Activated T-helper 17 cell treated with anti-CD3 and anti-CD28 coated beads, Interleukin-2, amount 50 U/mL, for 72 hours (primary cell): ENCODE measurements at regions not wholly inside any gene's neighbourhood (a gene's known extent, or its start where the extent isn't known, plus 50 kb on each side); places are given as distances from the start of the nearest gene placed in this dataset.

Source experiments
- ATAC-seq: fragments of 150-1000 bp; cut with Tn5 transposase; replicated peaks from 2 replicates; pipeline ENCODE4 v1.10.0; 2021; ENCODE audit warnings: mild to moderate bottlenecking, moderate library complexity
- H3K27ac Mint-ChIP-seq: one replicate; pipeline ENCODE4 v1.8.0; 2022; ENCODE audit warnings: mixed read lengths
- H3K27me3 Mint-ChIP-seq: one replicate; pipeline ENCODE4 v1.8.0; 2022; ENCODE audit warnings: mixed read lengths
- H3K36me3 Mint-ChIP-seq: one replicate; pipeline ENCODE4 v1.8.0; 2022; ENCODE audit warnings: low read depth, mild to moderate bottlenecking, mixed read lengths
- H3K4me1 Mint-ChIP-seq: one replicate; pipeline ENCODE4 v1.8.0; 2022; ENCODE audit warnings: mixed read lengths
- H3K4me3 Mint-ChIP-seq: one replicate; pipeline ENCODE4 v1.8.0; 2022; ENCODE audit warnings: mild to moderate bottlenecking, mixed read lengths
- H3K9me3 Mint-ChIP-seq: one replicate; pipeline ENCODE4 v1.8.0; 2022; ENCODE audit warnings: mixed read lengths

GRCh38 chr15:96783746-96784145, 453.2 kb downstream of the NR2F2 start:
- no peaks in the 10 kb centered on the region for H3K36me3 Mint-ChIP-seq
- no peak for ATAC-seq
- peaks cover 3% of the 10 kb centered on the region for H3K27me3 Mint-ChIP-seq
- no peaks in the 10 kb centered on the region for H3K4me1 Mint-ChIP-seq
- no peak overlapping the region for H3K27ac Mint-ChIP-seq
- H3K9me3 Mint-ChIP-seq: peaks cover 15% of the 10 kb centered on the region
- no peak overlapping the region for H3K4me3 Mint-ChIP-seq

- ATAC-seq: no peak
- Mint-ChIP-seq H3K4me1 (no peaks in the 10 kb centered on the region), H3K36me3 (no peaks in the 10 kb centered on the region), H3K27ac (no peak overlapping the region), H3K27me3 (no peaks in the 10 kb centered on the region), H3K4me3 (no peak overlapping the region), H3K9me3 (peaks cover 7% of the 10 kb centered on the region)
Observed at GRCh38 chr15:96790004-96790403, 459.5 kb downstream of the NR2F2 start.

- H3K9me3 Mint-ChIP-seq: peaks cover 3% of the 10 kb centered on the region
- no peak overlapping the region for H3K27ac Mint-ChIP-seq
- H3K4me3 Mint-ChIP-seq: no peak overlapping the region
- H3K4me1 Mint-ChIP-seq: no peaks in the 10 kb centered on the region
- H3K27me3 Mint-ChIP-seq: no peaks in the 10 kb centered on the region
- no peaks in the 10 kb centered on the region for H3K36me3 Mint-ChIP-seq
- ATAC-seq: no peak
Observed at GRCh38 chr15:96792216-96792615, 461.7 kb downstream of the NR2F2 start.

- ATAC-seq: no peak
- Mint-ChIP-seq H3K9me3 (peaks cover 9% of the 10 kb centered on the region), H3K27ac (no peak overlapping the region), H3K4me3 (no peak overlapping the region), H3K36me3 (no peaks in the 10 kb centered on the region), H3K27me3 (no peaks in the 10 kb centered on the region), H3K4me1 (no peaks in the 10 kb centered on the region)
Observed at GRCh38 chr15:96796841-96797240, 466.3 kb downstream of the NR2F2 start.

DNA sequence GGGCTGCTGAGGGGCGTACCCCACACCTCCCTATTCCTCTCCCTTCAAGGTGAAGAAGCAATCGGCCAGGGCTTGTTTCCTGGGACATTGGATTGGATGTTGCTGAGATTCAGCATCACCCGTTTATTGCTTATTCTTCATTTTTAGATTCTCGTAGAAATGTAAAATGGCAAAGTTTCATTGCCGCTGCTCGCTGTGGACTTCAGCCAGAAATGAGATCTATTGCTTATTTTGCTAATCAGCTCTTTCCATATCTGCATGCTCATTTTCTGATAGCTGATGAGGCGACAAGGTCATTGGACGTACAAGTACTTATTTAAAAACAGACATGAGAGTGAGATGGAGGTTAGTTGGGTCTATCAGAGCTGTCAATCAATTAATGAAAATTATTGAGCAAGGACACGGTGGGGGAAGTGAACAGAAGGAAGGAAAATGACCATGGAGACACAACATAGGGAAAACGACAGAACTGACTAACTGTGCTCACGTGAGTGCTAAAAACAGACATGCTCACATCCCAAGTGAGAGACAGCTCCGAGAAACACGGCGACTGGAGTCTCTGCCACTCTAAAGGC, 471.2 kb downstream of the NR2F2 start:
- H3K9me3 Mint-ChIP-seq: peaks cover 7% of the 10 kb centered on the region
- no peaks in the 10 kb centered on the region for H3K4me1 Mint-ChIP-seq
- no peaks in the 10 kb centered on the region for H3K36me3 Mint-ChIP-seq
- H3K27ac Mint-ChIP-seq: no peak overlapping the region
- no peaks in the 10 kb centered on the region for H3K27me3 Mint-ChIP-seq
- ATAC-seq: no peak
- H3K4me3 Mint-ChIP-seq: no peak overlapping the region

DNA sequence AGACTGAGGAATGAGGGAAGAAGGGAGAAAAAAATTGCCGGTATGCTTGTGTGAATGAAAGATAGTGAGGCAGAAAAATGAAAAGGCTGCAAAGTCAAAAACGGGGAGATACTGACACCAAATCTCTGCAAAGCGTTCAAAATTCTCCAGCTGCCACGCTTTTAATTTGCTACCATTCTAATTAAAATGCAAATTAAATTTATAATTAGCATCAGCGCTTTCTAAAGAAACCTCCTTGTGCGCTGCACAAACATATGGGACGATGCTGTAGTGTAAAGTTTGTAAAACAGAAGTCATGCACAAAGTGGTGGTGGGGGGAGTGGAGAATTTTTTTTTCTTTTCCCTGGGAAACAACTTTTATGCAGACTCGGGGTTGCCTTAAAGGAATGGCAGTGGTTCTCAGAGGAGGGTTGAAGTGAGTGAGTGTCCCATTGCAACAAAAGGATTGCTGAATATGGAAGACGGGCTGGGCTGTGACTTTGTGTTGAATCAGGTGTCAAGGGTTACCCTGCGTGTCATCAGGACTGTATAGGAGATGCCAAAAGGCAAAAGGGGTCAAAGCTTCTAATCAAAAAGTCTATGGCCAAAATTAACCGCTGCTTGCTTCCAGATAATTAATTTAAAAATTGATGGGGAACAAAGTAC, 472.2 kb downstream of the NR2F2 start:
- Mint-ChIP-seq H3K4me3 (no peak overlapping the region), H3K9me3 (peaks cover 9% of the 10 kb centered on the region), H3K4me1 (no peaks in the 10 kb centered on the region), H3K27ac (no peak overlapping the region), H3K36me3 (no peaks in the 10 kb centered on the region), H3K27me3 (no peaks in the 10 kb centered on the region)
- no peak for ATAC-seq

DNA sequence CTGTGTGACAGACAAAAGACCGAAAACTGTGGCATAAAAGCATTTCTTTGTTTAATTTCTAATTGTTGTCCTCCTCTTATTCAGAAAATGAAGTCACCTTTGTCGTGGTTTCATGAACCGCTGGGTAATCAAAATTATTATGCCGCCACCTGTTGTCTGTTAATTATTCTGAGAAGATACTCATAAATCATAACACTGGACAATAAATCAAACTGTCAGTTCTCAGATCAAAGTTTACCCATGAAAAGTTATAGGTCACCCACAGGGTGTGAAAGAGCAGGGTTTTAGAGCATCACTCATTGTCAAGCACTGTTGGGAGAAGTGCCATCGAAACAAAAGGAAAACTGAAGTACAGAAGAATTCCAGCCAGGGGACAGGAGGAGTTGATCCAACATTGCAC, 474.3 kb downstream of the NR2F2 start:
- Mint-ChIP-seq H3K9me3 (peaks cover 8% of the 10 kb centered on the region), H3K4me1 (no peaks in the 10 kb centered on the region), H3K27ac (no peak overlapping the region), H3K36me3 (no peaks in the 10 kb centered on the region), H3K4me3 (no peak overlapping the region), H3K27me3 (no peaks in the 10 kb centered on the region)
- ATAC-seq: no peak

DNA sequence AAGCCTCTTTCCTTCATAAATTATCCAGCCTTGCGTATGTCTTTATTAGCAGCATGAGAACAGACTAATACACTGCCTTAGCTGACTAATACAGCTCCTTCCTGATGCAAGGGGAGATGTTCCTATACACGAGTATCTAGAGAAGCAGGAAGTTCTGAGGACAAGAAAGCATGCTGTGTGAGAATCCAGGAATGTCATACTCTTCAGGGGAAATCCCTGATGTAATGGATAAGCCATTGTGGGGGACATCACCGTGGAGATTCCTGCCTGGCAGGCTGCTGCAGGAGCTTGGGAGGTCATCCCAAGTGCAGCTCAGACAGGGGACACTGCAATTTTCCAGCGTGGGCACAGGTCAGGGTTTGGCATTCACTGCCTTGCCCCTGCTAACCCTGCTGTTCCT, 476.9 kb downstream of the NR2F2 start:
- no peaks in the 10 kb centered on the region for H3K27me3 Mint-ChIP-seq

DNA sequence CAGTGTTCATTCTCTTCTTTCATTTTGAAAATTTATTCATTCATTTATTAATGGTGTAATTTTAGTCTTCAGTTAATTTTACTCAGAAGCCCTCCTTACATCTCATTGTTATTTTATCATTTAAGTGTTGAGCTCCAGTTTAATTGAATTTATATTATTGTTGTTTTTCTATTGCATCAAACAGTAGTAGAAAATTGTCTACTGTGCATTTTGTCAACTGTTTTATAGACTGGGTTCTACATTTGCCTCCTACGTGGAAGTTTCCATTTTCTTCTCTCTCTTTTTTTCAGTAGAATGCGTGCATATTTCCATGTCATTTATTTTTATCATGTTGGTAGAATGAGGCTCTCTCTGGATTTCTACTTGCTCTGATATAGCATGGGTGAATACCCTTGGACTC, 487.4 kb downstream of the NR2F2 start:
- Mint-ChIP-seq H3K27me3 (peaks cover 6% of the 10 kb centered on the region), H3K9me3 (peaks cover 9% of the 10 kb centered on the region), H3K27ac (no peak overlapping the region), H3K36me3 (no peaks in the 10 kb centered on the region), H3K4me1 (no peaks in the 10 kb centered on the region), H3K4me3 (no peak overlapping the region)
- no peak for ATAC-seq

More for the DNA sequence above, 476.9 kb downstream of the NR2F2 start:
- Mint-ChIP-seq H3K9me3 (peaks cover 6% of the 10 kb centered on the region), H3K27ac (no peak overlapping the region), H3K4me1 (no peaks in the 10 kb centered on the region), H3K36me3 (no peaks in the 10 kb centered on the region), H3K4me3 (no peak overlapping the region)
- ATAC-seq: no peak

DNA sequence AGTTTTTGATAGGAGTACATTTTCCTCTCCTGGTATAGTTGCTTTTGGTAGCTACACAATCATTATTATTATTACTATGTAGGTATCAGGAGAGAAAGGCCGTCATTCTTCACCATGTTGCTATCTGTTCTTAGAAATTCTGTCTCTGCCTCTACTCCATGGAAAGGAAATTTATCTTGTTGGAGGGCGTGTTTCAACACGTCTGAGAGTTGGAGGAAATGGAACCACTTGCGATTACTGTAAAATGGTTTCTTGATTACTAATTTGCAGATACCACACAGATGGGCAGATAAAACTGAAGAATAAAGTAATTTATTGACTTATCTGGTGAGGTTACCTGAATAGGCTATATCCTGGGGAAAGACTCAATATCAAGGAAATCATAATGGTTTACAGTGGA, 488.4 kb downstream of the NR2F2 start:
- H3K9me3 Mint-ChIP-seq: peaks cover 9% of the 10 kb centered on the region
- H3K27ac Mint-ChIP-seq: no peak overlapping the region
- H3K36me3 Mint-ChIP-seq: no peaks in the 10 kb centered on the region
- peaks cover 6% of the 10 kb centered on the region for H3K27me3 Mint-ChIP-seq
- no peak overlapping the region for H3K4me3 Mint-ChIP-seq
- no peaks in the 10 kb centered on the region for H3K4me1 Mint-ChIP-seq
- ATAC-seq: no peak

DNA sequence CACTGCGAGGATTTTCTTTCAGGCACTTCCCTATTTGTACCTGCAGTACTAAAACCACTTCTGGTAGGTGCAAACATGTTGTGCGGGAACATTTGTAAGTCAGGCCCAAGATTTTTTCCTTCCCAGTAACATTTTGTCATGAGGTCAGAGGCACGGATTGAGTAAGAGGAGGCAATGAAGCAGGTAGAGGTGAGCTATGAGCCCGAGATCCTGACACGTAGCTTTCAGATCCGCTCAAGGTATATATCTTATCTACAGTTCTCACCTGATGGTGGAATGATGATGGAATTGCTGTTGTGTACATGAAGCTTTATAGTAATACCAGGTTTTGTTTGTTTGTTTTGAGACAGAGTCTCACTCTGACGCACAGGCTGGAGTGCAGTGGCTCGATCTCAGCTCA, 497.5 kb downstream of the NR2F2 start:
- H3K4me3 Mint-ChIP-seq: no peak overlapping the region
- no peak for ATAC-seq
- no peaks in the 10 kb centered on the region for H3K4me1 Mint-ChIP-seq
- no peaks in the 10 kb centered on the region for H3K36me3 Mint-ChIP-seq
- H3K9me3 Mint-ChIP-seq: no peaks in the 10 kb centered on the region
- no peaks in the 10 kb centered on the region for H3K27me3 Mint-ChIP-seq
- H3K27ac Mint-ChIP-seq: no peak overlapping the region

- peaks cover 9% of the 10 kb centered on the region for H3K9me3 Mint-ChIP-seq
- H3K4me1 Mint-ChIP-seq: no peaks in the 10 kb centered on the region
- no peaks in the 10 kb centered on the region for H3K36me3 Mint-ChIP-seq
- no peaks in the 10 kb centered on the region for H3K27me3 Mint-ChIP-seq
- ATAC-seq: no peak
- no peak overlapping the region for H3K27ac Mint-ChIP-seq
- no peak overlapping the region for H3K4me3 Mint-ChIP-seq
Observed at GRCh38 chr15:96837241-96837970, 506.9 kb downstream of the NR2F2 start.

DNA sequence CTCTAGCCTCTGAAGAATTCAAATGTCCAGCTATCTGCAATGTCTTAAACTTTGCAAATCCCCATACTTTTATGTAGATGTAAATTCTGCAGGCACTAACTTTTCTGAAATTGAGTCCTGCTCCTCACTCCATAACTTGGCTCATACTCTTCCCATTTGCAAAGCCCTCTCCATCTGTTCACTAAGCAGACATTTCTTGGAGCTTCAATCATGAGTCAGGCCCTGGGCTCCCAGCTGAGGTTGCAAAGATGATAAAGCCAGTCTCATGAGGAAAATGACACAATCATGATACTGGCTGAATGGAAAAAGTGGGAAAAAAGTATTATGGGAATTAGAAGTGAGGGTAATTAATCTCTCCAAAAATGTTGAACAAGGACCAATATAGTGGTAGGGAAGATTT, 507.6 kb downstream of the NR2F2 start:
- Mint-ChIP-seq H3K9me3 (peaks cover 9% of the 10 kb centered on the region), H3K27ac (no peak overlapping the region), H3K27me3 (no peaks in the 10 kb centered on the region), H3K4me3 (no peak overlapping the region), H3K4me1 (no peaks in the 10 kb centered on the region), H3K36me3 (no peaks in the 10 kb centered on the region)
- ATAC-seq: no peak

GRCh38 chr15:96849271-96849900, 518.9 kb downstream of the NR2F2 start:
- Mint-ChIP-seq H3K4me3 (no peak overlapping the region), H3K4me1 (peaks cover 4% of the 10 kb centered on the region), H3K9me3 (peaks cover 23% of the 10 kb centered on the region), H3K27ac (no peak overlapping the region), H3K27me3 (no peaks in the 10 kb centered on the region), H3K36me3 (no peaks in the 10 kb centered on the region)
- no peak for ATAC-seq

DNA sequence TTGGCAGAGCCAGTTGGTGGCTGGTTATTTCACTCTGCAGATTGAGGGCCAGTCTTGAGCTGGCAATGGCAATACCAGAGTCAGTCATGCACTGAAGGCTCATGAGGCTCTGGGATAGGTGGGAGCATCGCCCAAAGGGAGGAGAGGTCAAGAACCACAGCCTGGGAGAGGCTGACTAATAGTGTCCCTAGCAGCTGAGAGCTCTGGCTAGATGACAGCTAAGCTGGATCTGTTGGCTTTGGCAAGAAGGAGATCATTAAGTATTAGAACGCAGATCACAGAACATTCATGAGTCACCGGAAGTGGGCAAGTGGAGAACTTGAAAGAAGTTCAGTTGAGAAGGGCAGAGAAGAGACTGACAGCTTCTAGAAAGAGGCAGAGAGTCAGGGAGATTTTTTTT, 521.1 kb downstream of the NR2F2 start:
- Mint-ChIP-seq H3K36me3 (no peaks in the 10 kb centered on the region), H3K27me3 (no peaks in the 10 kb centered on the region), H3K4me1 (peaks cover 4% of the 10 kb centered on the region), H3K27ac (no peak overlapping the region), H3K4me3 (no peak overlapping the region), H3K9me3 (peaks cover 26% of the 10 kb centered on the region)
- no peak for ATAC-seq
